Smooth muscle cell (in vitro differentiated cells): ENCODE measurements at regions not wholly inside any gene's neighbourhood (a gene's known extent, or its start where the extent isn't known, plus 50 kb on each side); places are given as distances from the start of the nearest gene placed in this dataset.

ENCODE experiments used
- DNase-seq: peaks from one replicate; lab custom pipeline; 2025; ENCODE audit not compliant: unreplicated experiment; lab: John Stamatoyannopoulos, UW
- H2AFZ ChIP-seq: fragments of 200-600 bp; sonication (generic); 2 replicates; pipeline ENCODE4 v1.6.0; 2016; ENCODE audit warnings: antibody characterized with exemption, low read depth, mild to moderate bottlenecking
- H3F3A ChIP-seq: fragments of 200-600 bp; sonication (generic); 2 replicates; pipeline ENCODE4 v1.6.0; 2017; ENCODE audit warnings: antibody characterized with exemption, low read depth
- H3K27ac ChIP-seq: fragments of 200-600 bp; sonication (generic); 2 replicates; pipeline ENCODE4 v1.5.1; 2016; ENCODE audit warnings: low read depth, mild to moderate bottlenecking
- H3K27me3 ChIP-seq: fragments of 200-600 bp; sonication (generic); 2 replicates; pipeline ENCODE4 v1.6.1; 2016; ENCODE audit warnings: low read depth, mild to moderate bottlenecking
- H3K36me3 ChIP-seq: fragments of 200-600 bp; sonication (generic); 2 replicates; pipeline ENCODE4 v1.5.1; 2016; ENCODE audit warnings: low read depth
- H3K4me1 ChIP-seq: fragments of 200-600 bp; sonication (generic); 2 replicates; pipeline ENCODE4 v1.5.1; 2016; ENCODE audit warnings: low read depth
- H3K4me2 ChIP-seq: fragments of 200-600 bp; sonication (generic); 2 replicates; pipeline ENCODE4 v1.6.0; 2016; ENCODE audit warnings: mild to moderate bottlenecking
- H3K4me3 ChIP-seq: fragments of 200-600 bp; sonication (generic); 2 replicates; pipeline ENCODE4 v1.5.1; 2016; ENCODE audit warnings: mild to moderate bottlenecking
- H3K79me2 ChIP-seq: fragments of 200-600 bp; sonication (generic); 2 replicates; pipeline ENCODE4 v1.6.0; 2016; ENCODE audit warnings: low read depth, mild to moderate bottlenecking
- H3K9ac ChIP-seq: fragments of 200-600 bp; sonication (generic); 2 replicates; pipeline ENCODE4 v1.6.0; 2016; ENCODE audit warnings: low read depth
- H3K9me3 ChIP-seq: fragments of 200-600 bp; sonication (generic); replicated peaks from 2 replicates; pipeline ENCODE4 v1.5.1; 2016; ENCODE audit warnings: low read depth
- H4K20me1 ChIP-seq: fragments of 200-600 bp; sonication (generic); 2 replicates; pipeline ENCODE4 v1.6.0; 2016; ENCODE audit warnings: low read depth
- WGBS: methylation state at CpG from one replicate; pipeline ENCODE4 v1.1.7; 2016; ENCODE audit warnings: low lambda C conversion rate; 5-methylcytosine and 5-hydroxymethylcytosine counted together
- TF ChIP-seq, protein P1 (sequence below): fragments of 200-600 bp; sonication (generic); IDR thresholded peaks from 2 replicates; pipeline ENCODE4 v1.5.1; 2017; ENCODE audit warnings: borderline replicate concordance, mild to moderate bottlenecking, antibody characterized with exemption; ENCODE audit not compliant: insufficient read depth, poor library complexity, severe bottlenecking

DNA sequence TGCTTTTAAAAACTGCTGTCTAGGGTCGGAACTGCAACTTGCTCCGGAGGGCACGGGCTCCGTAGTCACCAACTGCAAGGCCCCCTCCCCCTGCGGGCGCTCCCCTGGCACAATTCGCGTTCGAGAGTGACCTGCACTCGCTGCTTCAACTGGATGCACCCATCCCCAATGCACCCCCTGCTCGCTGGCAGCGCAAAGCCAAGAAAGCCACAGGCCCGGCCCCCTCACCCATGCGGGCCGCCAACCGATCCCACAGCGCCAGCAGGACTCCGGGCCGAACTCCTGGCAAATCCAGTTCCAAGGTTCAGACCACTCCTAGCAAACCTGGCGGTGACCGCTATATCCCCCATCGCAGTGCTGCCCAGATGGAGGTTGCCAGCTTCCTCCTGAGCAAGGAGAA is 64.2 kb upstream of the GAS1 start:
- Histone ChIP-seq H3K27me3 (no peaks in the 10 kb centered on the region), H3K4me1 (no peaks in the 10 kb centered on the region), H2AFZ (no peak overlapping the region), H3K36me3 (no peaks in the 10 kb centered on the region), H3K79me2 (no peaks in the 10 kb centered on the region), H3F3A (peaks cover 9% of the 10 kb centered on the region), H3K9ac (no peak overlapping the region), H4K20me1 (no peaks in the 10 kb centered on the region), H3K4me3 (no peak overlapping the region), H3K27ac (no peak overlapping the region), H3K4me2 (no peak overlapping the region), H3K9me3 (no peaks in the 10 kb centered on the region)
- WGBS = 97% methylated on average over 22 of the region's 22 CpGs
- no peak for DNase-seq
- TF ChIP-seq, protein P1, sequence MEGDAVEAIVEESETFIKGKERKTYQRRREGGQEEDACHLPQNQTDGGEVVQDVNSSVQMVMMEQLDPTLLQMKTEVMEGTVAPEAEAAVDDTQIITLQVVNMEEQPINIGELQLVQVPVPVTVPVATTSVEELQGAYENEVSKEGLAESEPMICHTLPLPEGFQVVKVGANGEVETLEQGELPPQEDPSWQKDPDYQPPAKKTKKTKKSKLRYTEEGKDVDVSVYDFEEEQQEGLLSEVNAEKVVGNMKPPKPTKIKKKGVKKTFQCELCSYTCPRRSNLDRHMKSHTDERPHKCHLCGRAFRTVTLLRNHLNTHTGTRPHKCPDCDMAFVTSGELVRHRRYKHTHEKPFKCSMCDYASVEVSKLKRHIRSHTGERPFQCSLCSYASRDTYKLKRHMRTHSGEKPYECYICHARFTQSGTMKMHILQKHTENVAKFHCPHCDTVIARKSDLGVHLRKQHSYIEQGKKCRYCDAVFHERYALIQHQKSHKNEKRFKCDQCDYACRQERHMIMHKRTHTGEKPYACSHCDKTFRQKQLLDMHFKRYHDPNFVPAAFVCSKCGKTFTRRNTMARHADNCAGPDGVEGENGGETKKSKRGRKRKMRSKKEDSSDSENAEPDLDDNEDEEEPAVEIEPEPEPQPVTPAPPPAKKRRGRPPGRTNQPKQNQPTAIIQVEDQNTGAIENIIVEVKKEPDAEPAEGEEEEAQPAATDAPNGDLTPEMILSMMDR = no peak

DNA sequence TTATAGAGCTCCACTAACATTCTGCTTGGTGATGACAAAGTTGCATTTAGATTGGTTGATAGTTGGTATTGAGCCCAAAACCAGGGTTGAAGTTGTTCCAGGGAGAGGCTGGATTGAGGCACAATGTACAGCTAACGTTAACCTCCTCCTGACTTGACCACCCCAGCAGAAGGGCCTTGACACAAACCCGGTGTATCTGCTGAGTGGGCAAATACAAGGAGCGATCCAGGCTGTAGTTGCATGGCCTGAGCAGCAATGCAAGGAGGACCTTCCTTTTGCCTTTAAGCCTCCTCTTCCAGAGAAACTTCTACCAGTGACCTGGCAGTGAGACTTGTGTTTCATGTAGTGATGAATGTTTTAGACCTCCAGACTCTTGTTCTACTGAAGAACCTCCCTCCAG is 66.2 kb upstream of the GAS1 start:
- H3K9me3 ChIP-seq = no peaks in the 10 kb centered on the region
- H3K4me3 ChIP-seq = no peak overlapping the region

DNA sequence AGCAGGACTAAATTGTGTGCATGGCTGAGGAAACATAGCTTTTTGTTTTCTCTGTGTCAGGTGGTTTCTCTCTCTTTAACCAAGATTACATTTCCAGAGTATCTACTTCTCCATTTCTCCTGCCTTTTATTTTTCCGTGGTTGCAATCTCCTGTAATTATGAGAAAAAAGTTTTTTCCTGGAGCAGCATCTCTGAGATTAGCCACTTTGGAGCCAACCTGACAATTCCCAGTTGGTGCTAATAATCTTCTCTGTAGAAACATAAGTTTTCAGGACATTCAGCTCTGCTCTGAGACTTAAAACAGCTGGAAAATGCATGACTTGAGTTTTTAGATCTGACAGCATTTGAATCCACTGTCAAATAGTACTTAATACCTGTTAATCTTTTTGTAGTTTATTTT is 67.1 kb upstream of the GAS1 start:
- WGBS = 83% methylated on average over 1 of the region's 1 CpG
- Histone ChIP-seq H3K79me2 (no peaks in the 10 kb centered on the region), H3K4me1 (no peaks in the 10 kb centered on the region), H3K27me3 (no peaks in the 10 kb centered on the region), H3K9ac (no peak overlapping the region), H3K4me2 (no peak overlapping the region), H2AFZ (no peak overlapping the region), H3K27ac (no peak overlapping the region), H3K4me3 (no peak overlapping the region), H3K36me3 (no peaks in the 10 kb centered on the region), H3F3A (no peaks in the 10 kb centered on the region), H3K9me3 (no peaks in the 10 kb centered on the region), H4K20me1 (no peaks in the 10 kb centered on the region)
- no peak for DNase-seq
- TF ChIP-seq, protein P1 = no peak

More for the DNA sequence above, 66.2 kb upstream of the GAS1 start:
- H3K9ac ChIP-seq = no peak overlapping the region
- H2AFZ ChIP-seq = no peak overlapping the region
- no peaks in the 10 kb centered on the region for H3K79me2 ChIP-seq
- H3F3A ChIP-seq = no peaks in the 10 kb centered on the region
- H3K4me2 ChIP-seq = no peak overlapping the region
- no peaks in the 10 kb centered on the region for H4K20me1 ChIP-seq
- no peaks in the 10 kb centered on the region for H3K27me3 ChIP-seq
- H3K36me3 ChIP-seq = no peaks in the 10 kb centered on the region
- no peak overlapping the region for H3K27ac ChIP-seq
- no peaks in the 10 kb centered on the region for H3K4me1 ChIP-seq
- no peak for DNase-seq
- 92% methylated on average over 3 of the region's 3 CpGs for WGBS
- TF ChIP-seq, protein P1 = no peak

DNA sequence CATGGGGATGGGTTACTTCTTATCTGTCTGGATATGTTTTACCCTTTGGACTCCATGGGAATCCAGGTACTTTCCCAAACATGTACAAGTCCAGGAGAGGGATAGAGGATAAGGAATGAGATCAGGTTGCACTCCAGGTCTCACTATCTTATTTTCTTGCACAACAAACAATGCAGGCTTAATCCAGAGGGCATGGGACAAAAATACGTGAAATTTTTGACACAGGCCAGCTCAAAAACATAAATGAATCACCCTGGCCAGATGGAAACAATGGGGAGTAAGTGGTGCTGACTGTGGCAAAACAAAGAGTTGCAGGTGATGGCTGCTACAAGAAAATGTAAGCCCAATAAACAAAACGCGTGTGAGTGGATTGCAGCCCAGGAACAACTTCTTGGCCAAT is 69.4 kb upstream of the GAS1 start:
- TF ChIP-seq, protein P1 = no peak

More for the DNA sequence above, 69.4 kb upstream of the GAS1 start:
- H3K4me1 ChIP-seq = peaks cover 6% of the 10 kb centered on the region
- no peaks in the 10 kb centered on the region for H3K9me3 ChIP-seq
- no peak overlapping the region for H3K9ac ChIP-seq
- H2AFZ ChIP-seq = no peak overlapping the region
- H3K4me2 ChIP-seq = no peak overlapping the region
- H3K27ac ChIP-seq = no peak overlapping the region
- no peak for DNase-seq
- WGBS = 89% methylated on average over 3 of the region's 3 CpGs
- no peaks in the 10 kb centered on the region for H3K79me2 ChIP-seq
- no peaks in the 10 kb centered on the region for H3K27me3 ChIP-seq
- no peaks in the 10 kb centered on the region for H3K36me3 ChIP-seq
- no peak overlapping the region for H3K4me3 ChIP-seq
- no peaks in the 10 kb centered on the region for H4K20me1 ChIP-seq
- H3F3A ChIP-seq = no peaks in the 10 kb centered on the region
